Osteocyte (in vitro differentiated cells): ENCODE measurements at regions not wholly inside any gene's neighbourhood (a gene's known extent, or its start where the extent isn't known, plus 50 kb on each side); places are given as distances from the start of the nearest gene placed in this dataset.

Experiments
- DNase-seq: peaks from one replicate; pipeline ENCODE4 v3.0.0; 2021; ENCODE audit warnings: mixed read lengths; ENCODE audit not compliant: unreplicated experiment; ENCODE audit errors: extremely low spot score
- H3K27ac Mint-ChIP-seq: one replicate; pipeline ENCODE4 v1.8.0; 2021; ENCODE audit warnings: mild to moderate bottlenecking, mixed read lengths; ENCODE audit not compliant: unreplicated experiment
- H3K27me3 Mint-ChIP-seq: one replicate; pipeline ENCODE4 v1.8.0; 2021; ENCODE audit warnings: mixed read lengths; ENCODE audit not compliant: unreplicated experiment
- H3K36me3 Mint-ChIP-seq: one replicate; pipeline ENCODE4 v1.8.0; 2021; ENCODE audit warnings: mixed read lengths; ENCODE audit not compliant: unreplicated experiment
- H3K4me1 Mint-ChIP-seq: one replicate; pipeline ENCODE4 v1.8.0; 2021; ENCODE audit warnings: mixed read lengths; ENCODE audit not compliant: unreplicated experiment
- H3K4me3 Mint-ChIP-seq: one replicate; pipeline ENCODE4 v1.8.0; 2021; ENCODE audit warnings: mild to moderate bottlenecking, moderate library complexity, mixed read lengths; ENCODE audit not compliant: unreplicated experiment
- H3K9me3 Mint-ChIP-seq: one replicate; pipeline ENCODE4 v1.8.0; 2021; ENCODE audit warnings: mixed read lengths; ENCODE audit not compliant: unreplicated experiment
- CTCF ChIP-seq: fragments of 200-600 bp; sonication (generic); IDR thresholded peaks from 2 replicates; pipeline ENCODE4 v1.5.0; 2021; ENCODE audit warnings: antibody characterized with exemption, mild to moderate bottlenecking, moderate library complexity

- DNase-seq = peak; percentile 56
- no peaks in the 10 kb centered on the region for H3K4me1 Mint-ChIP-seq
- H3K27ac Mint-ChIP-seq = no peak overlapping the region
- H3K4me3 Mint-ChIP-seq = no peak overlapping the region
- H3K36me3 Mint-ChIP-seq = no peaks in the 10 kb centered on the region
- H3K9me3 Mint-ChIP-seq = peaks cover 7% of the 10 kb centered on the region
- TF ChIP-seq CTCF = no peak
- H3K27me3 Mint-ChIP-seq = no peaks in the 10 kb centered on the region
Measured at GRCh38 chr2:129732630-129733026, 246.8 kb upstream of the RAB6C start.

- no peaks in the 10 kb centered on the region for H3K27me3 Mint-ChIP-seq
- no peak for TF ChIP-seq CTCF
- no peaks in the 10 kb centered on the region for H3K4me1 Mint-ChIP-seq
- H3K9me3 Mint-ChIP-seq = peaks cover 7% of the 10 kb centered on the region
- peak; percentile 49 for DNase-seq
- no peak overlapping the region for H3K4me3 Mint-ChIP-seq
- no peak overlapping the region for H3K27ac Mint-ChIP-seq
- H3K36me3 Mint-ChIP-seq = no peaks in the 10 kb centered on the region
Measured at GRCh38 chr2:129733041-129733440, 246.4 kb upstream of the RAB6C start.

DNA sequence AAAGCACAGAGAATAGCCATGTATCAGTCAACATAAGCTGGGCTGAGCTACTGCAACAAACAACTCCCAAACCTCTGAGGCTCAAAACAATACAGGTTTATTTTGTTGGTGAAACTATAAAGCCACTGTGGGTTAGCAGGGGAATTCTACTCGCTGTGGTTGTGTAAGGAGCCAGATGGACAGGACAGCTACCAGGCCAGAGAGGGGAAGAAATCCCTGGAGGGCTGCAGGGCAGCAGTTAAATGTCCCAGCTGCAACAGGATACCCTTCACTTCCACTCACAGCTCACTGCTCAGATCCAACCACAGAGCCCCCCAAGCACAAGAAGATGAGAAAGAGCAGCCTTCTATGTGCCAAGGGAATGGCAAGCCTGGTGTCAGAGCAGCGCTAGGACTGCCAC lies 245.9 kb upstream of the RAB6C start:
- no peaks in the 10 kb centered on the region for H3K27me3 Mint-ChIP-seq
- no peak overlapping the region for H3K27ac Mint-ChIP-seq
- no peaks in the 10 kb centered on the region for H3K36me3 Mint-ChIP-seq
- peak; percentile 44 for DNase-seq
- TF ChIP-seq CTCF = no peak
- no peak overlapping the region for H3K4me3 Mint-ChIP-seq
- peaks cover 12% of the 10 kb centered on the region for H3K9me3 Mint-ChIP-seq
- no peaks in the 10 kb centered on the region for H3K4me1 Mint-ChIP-seq

GRCh38 chr2:129734343-129735034 lies 245.0 kb upstream of the RAB6C start:
- Mint-ChIP-seq H3K4me3 (no peak overlapping the region), H3K4me1 (no peaks in the 10 kb centered on the region), H3K27me3 (no peaks in the 10 kb centered on the region), H3K36me3 (no peaks in the 10 kb centered on the region), H3K27ac (no peak overlapping the region), H3K9me3 (peaks cover 16% of the 10 kb centered on the region)
- peak; percentile 42 for DNase-seq
- TF ChIP-seq CTCF = no peak

- no peak for TF ChIP-seq CTCF
- H3K9me3 Mint-ChIP-seq = peaks cover 25% of the 10 kb centered on the region
- H3K4me3 Mint-ChIP-seq = no peak overlapping the region
- H3K4me1 Mint-ChIP-seq = no peaks in the 10 kb centered on the region
- no peak overlapping the region for H3K27ac Mint-ChIP-seq
- H3K27me3 Mint-ChIP-seq = no peaks in the 10 kb centered on the region
- peak; percentile 25 for DNase-seq
- H3K36me3 Mint-ChIP-seq = no peaks in the 10 kb centered on the region
Measured at GRCh38 chr2:129735576-129735975, 243.9 kb upstream of the RAB6C start.
